Body of pancreas (tissue), 4 donors: ENCODE measurements at regions not wholly inside any gene's neighbourhood (a gene's known extent, or its start where the extent isn't known, plus 50 kb on each side); places are given as distances from the start of the nearest gene placed in this dataset.

Experiments used
- ATAC-seq: fragments of 150-250 bp; one replicate; pipeline ENCODE4 v1.9.1; 2016
- DNase-seq, 4 donors: peaks; one replicate each; pipeline ENCODE4 v3.0.0-alpha.2; 2019
- H3K27ac ChIP-seq, 4 donors: fragments of 200-600 bp; sonication (generic); 1 replicate in 3 of 4; 2 replicates in 1 of 4; pipeline versions ENCODE4 v1.5.1 to v1.6.1; 2016 to 2019; ENCODE audit warnings: mild to moderate bottlenecking in 1 of 4, mixed read lengths in 1 of 4, moderate library complexity in 1 of 4
- H3K27me3 ChIP-seq, 2 donors: fragments of 200-600 bp; sonication (generic); one replicate each; pipeline ENCODE4 v1.6.0; 2016; ENCODE audit warnings: mild to moderate bottlenecking in 1 of 2
- H3K36me3 ChIP-seq, 2 donors: fragments of 200-600 bp; sonication (generic); replicated peaks in 1 of 2; 2 replicates each; pipeline ENCODE4 v1.5.1; 2016; ENCODE audit warnings: low read depth in 2 of 2; ENCODE audit not compliant: insufficient read depth in 1 of 2
- H3K4me1 ChIP-seq: fragments of 200-600 bp; sonication (generic); one replicate; pipeline ENCODE4 v1.6.0; 2016
- H3K4me3 ChIP-seq, 2 donors: fragments of 200-600 bp; sonication (generic); 1 replicate in 1 of 2; 2 replicates in 1 of 2; pipeline ENCODE4 v1.5.1; 2016 to 2019
- H3K9me3 ChIP-seq, 3 donors: fragments of 200-600 bp; sonication (generic); 1 replicate in 2 of 3; 2 replicates in 1 of 3; pipeline ENCODE4 v1.5.1; 2016
- POLR2A ChIP-seq, 3 donors: fragments of 450-650 bp; IDR thresholded peaks; one replicate each; pipeline ENCODE4 v1.6.1; 2016; ENCODE audit warnings: antibody characterized with exemption in 3 of 3, mild to moderate bottlenecking in 2 of 3
- WGBS, 2 donors: methylation state at CpG; one replicate each; pipeline ENCODE4 v1.1.5; 2017; 5-methylcytosine and 5-hydroxymethylcytosine counted together
- intact Hi-C: fragments of 100-400 bp; cut with DNase I; formaldehyde crosslinking; loops from one replicate; pipeline ENCODE4 v1.15.1; 2023
- TF ChIP-seq, protein P1 (sequence below), 7 experiments: fragments of 450-650 bp in 4 of 7; fragments of 200-600 bp in 3 of 7; sonication (generic) in 3 of 7; IDR thresholded peaks; one replicate each; pipeline ENCODE4 v1.5.1; 2016 to 2019; ENCODE audit warnings: antibody characterized with exemption in 7 of 7

DNA sequence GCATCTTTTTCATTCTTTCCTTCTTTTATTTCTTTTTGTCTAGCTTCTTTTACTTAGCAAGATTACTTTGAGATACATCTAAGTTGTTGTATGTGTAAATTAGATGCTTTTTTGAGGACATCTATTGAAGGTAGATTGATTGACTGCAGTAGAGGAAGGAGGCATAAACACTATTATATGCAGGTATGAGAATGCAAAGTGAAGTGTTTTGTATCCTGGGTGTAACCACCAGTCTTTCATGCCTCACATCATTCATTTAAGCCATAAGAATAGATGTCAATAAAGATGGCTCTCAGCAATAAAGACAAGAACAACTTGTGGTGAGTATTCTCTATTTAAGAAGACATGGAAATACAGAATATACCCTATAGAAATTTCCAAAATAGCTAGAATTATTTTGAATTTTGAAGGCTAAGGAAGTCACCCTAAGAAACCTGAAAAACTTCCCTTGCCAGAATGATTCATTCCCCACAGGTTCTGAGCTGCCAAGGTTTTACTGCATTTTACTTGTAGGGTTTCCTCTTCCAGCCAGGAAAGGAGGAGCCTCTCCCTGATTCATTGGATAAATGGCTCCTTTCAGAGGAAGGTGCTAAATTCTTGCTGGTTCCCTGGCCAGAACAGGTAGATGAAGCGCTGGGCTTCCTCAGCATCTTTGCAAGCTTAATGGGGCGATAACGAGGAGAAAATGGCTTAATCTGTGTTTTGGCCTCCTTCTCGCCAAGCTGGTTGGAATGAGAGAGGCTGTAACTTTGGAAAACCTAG, 279.8 kb upstream of the SLC14A2 start:
- TF ChIP-seq POLR2A (IDR thresholded peaks at IDR 0.05), result no peak
- TF ChIP-seq, protein P1, sequence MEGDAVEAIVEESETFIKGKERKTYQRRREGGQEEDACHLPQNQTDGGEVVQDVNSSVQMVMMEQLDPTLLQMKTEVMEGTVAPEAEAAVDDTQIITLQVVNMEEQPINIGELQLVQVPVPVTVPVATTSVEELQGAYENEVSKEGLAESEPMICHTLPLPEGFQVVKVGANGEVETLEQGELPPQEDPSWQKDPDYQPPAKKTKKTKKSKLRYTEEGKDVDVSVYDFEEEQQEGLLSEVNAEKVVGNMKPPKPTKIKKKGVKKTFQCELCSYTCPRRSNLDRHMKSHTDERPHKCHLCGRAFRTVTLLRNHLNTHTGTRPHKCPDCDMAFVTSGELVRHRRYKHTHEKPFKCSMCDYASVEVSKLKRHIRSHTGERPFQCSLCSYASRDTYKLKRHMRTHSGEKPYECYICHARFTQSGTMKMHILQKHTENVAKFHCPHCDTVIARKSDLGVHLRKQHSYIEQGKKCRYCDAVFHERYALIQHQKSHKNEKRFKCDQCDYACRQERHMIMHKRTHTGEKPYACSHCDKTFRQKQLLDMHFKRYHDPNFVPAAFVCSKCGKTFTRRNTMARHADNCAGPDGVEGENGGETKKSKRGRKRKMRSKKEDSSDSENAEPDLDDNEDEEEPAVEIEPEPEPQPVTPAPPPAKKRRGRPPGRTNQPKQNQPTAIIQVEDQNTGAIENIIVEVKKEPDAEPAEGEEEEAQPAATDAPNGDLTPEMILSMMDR (IDR thresholded peaks at IDR 0.05), result no peak
- DNase-seq, result no peak
- Histone ChIP-seq H3K27ac (no peak overlapping the region), H3K27me3 (no peaks in the 10 kb centered on the region), H3K9me3 (no peaks in the 10 kb centered on the region), H3K36me3 (no peaks in the 10 kb centered on the region), H3K4me3 (no peak overlapping the region), H3K4me1 (no peaks in the 10 kb centered on the region)
- no peak for ATAC-seq
- intact Hi-C loops, result no loop called here
- 90 to 93% methylated on average over 4 of the region's 4 CpGs for WGBS, 2 donors

DNA sequence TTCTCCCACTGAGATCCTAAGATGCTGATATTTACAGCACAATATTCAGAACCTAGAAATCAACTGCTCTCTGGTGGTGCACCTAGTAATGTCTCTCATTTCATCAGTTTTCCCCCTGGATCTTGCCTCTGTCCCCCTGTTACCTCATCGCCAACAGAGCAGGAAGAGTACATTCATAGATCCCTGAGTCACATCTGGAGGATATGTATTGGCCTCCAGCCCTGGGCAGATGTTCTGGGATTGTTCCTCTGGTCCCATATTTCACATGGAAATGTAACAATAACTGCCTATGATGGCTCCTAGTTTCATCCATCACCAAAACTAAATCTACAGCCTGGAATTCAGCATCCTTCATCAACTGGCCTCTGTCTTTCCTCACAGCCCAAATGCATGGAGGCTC, 278.8 kb upstream of the SLC14A2 start:
- H3K4me3 ChIP-seq, result no peak overlapping the region
- H3K27ac ChIP-seq, result no peak overlapping the region
- 83 to 89% methylated on average over 1 of the region's 1 CpG for WGBS, 2 donors
- H3K9me3 ChIP-seq, result no peaks in the 10 kb centered on the region
- no peaks in the 10 kb centered on the region for H3K36me3 ChIP-seq
- intact Hi-C loops, result no loop called here
- TF ChIP-seq POLR2A (IDR thresholded peaks at IDR 0.05), result no peak
- TF ChIP-seq, protein P1 (IDR thresholded peaks at IDR 0.05), result no peak
- DNase-seq (no peak), ATAC-seq (no peak)
- H3K27me3 ChIP-seq, result no peaks in the 10 kb centered on the region
- no peaks in the 10 kb centered on the region for H3K4me1 ChIP-seq

DNA sequence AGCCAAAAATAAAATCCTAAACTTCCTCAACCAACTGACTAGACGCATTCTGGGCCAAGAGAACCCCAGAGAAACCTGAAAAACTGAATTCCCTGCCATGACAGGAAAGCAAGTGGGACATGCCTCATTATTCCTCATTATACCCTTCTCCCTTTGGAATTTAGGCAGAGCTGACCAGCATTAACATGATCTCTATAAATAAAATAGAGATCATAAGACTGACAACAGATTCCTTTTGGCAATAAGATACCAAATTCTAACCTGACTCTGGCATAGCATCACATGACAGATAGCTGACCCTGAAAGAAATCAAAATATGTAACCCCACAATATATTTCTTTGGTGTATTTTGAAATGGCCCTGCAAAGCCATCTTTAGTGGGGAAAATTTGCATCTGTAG, 277.8 kb upstream of the SLC14A2 start:
- TF ChIP-seq POLR2A (IDR thresholded peaks at IDR 0.05), result no peak
- TF ChIP-seq, protein P1 (IDR thresholded peaks at IDR 0.05), result no peak
- Histone ChIP-seq H3K27ac (no peak overlapping the region), H3K27me3 (no peaks in the 10 kb centered on the region), H3K9me3 (no peaks in the 10 kb centered on the region), H3K36me3 (no peaks in the 10 kb centered on the region), H3K4me3 (no peak overlapping the region), H3K4me1 (no peaks in the 10 kb centered on the region)
- no peak for DNase-seq
- intact Hi-C loops, result no loop called here
- ATAC-seq, result no peak
- 56 to 70% methylated on average over 1 of the region's 1 CpG for WGBS, 2 donors

DNA sequence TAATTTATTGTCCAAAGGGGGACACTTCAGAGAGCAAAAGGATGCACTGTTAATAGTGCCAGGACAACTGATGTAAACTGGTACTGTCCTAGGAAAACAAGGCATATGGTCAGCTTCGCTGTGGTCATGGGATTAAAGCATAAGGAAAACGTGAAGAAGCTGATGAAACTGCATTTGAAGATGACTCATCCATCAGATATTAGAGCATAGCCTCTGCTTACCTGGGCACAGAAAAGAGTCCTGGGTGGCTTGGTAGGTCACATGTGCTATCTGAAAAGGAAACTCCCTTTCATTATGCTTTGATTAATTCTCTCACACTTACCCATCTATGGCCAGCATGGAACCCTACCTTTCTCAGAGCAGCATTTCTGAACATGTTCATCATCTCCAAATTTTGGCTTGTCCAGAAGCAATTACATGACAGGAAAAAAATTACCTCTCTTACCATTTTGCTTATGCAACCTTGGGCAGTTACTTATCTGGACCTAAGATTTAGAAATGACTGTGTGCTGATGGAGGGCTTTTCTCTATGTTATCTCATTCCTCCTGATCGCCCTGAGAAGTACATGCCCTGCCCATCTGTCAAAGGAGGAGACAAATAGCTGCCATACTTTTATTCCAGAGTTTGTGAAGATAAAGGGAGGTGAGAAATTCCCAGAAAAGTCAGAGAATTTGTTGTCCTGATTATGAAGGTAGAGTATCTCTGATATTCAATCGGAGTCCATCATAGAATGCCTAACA, 275.3 kb upstream of the SLC14A2 start:
- Histone ChIP-seq H3K9me3 (no peaks in the 10 kb centered on the region), H3K36me3 (no peaks in the 10 kb centered on the region), H3K27ac (no peak overlapping the region), H3K4me3 (no peak overlapping the region), H3K4me1 (no peaks in the 10 kb centered on the region), H3K27me3 (no peaks in the 10 kb centered on the region)
- intact Hi-C loops, result no loop called here
- TF ChIP-seq POLR2A (IDR thresholded peaks at IDR 0.05), result no peak
- TF ChIP-seq, protein P1 (IDR thresholded peaks at IDR 0.05), result no peak
- ATAC-seq, result no peak
- WGBS, 2 donors, result 60 to 68% methylated on average over 4 of the region's 4 CpGs
- no peak for DNase-seq
